Astrocyte of the cerebellum (primary cell): ENCODE measurements at regions not wholly inside any gene's neighbourhood (a gene's known extent, or its start where the extent isn't known, plus 50 kb on each side); places are given as distances from the start of the nearest gene placed in this dataset.
"Not testable (repeated sequence)": the region's sequence is repeated elsewhere in the genome, so short reads cannot be mapped to it uniquely, and the experiment has no call there.

Source experiments
- DNase-seq: peaks from one replicate; pipeline ENCODE4 v3.0.0-alpha.2; 2011; ENCODE audit warnings: low read depth
- H3K4me3 ChIP-seq: 2 replicates; pipeline ENCODE4 v1.5.1; 2011; ENCODE audit warnings: mild to moderate bottlenecking, low read depth, low read length, moderate library complexity
- in situ Hi-C: cut with HindIII; loops from 2 replicates; pipeline ENCODE4 v1.10.0; 2017; ENCODE audit warnings: low sequenced_read_pairs
- TF ChIP-seq, protein P1 (sequence below): IDR thresholded peaks from 2 replicates; pipeline ENCODE4 v1.5.1; 2012; ENCODE audit warnings: low read length, low read depth, moderate library complexity, mild to moderate bottlenecking; ENCODE audit errors: missing control alignments

DNA sequence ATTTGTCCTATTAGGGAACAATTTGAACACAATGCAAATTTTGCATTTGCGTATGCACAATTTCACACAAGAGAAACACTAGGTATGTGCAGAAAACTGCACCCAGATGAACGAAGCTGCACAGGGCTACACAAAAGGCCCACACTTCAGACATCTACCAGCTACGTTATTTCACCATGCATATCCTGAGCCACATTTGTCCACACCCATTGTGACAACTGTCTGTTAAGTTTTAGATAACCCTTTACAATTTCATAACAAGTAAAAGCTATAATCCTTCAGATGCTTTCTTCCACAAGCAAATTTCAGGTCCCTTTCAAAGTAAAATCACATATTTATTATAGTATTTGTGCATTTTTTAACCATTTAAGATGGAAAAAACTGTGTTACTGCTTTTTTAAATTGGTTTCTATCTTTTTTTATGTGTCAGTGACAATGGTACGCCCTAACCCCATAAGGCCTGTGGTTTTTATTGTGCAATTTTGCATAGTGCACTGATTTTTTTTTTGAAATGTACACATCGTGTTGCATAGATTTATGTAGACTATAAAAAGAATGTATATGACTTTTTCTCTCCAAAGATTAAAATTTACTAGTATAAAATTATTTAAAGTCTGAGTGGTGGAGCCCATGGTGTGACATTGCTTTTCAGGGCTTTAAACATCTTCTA lies 87.8 kb upstream of the BTG1 start:
- in situ Hi-C loops: no loop called here
- no peak for DNase-seq
- no peak overlapping the region for H3K4me3 ChIP-seq
- TF ChIP-seq, protein P1, sequence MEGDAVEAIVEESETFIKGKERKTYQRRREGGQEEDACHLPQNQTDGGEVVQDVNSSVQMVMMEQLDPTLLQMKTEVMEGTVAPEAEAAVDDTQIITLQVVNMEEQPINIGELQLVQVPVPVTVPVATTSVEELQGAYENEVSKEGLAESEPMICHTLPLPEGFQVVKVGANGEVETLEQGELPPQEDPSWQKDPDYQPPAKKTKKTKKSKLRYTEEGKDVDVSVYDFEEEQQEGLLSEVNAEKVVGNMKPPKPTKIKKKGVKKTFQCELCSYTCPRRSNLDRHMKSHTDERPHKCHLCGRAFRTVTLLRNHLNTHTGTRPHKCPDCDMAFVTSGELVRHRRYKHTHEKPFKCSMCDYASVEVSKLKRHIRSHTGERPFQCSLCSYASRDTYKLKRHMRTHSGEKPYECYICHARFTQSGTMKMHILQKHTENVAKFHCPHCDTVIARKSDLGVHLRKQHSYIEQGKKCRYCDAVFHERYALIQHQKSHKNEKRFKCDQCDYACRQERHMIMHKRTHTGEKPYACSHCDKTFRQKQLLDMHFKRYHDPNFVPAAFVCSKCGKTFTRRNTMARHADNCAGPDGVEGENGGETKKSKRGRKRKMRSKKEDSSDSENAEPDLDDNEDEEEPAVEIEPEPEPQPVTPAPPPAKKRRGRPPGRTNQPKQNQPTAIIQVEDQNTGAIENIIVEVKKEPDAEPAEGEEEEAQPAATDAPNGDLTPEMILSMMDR: no peak

DNA sequence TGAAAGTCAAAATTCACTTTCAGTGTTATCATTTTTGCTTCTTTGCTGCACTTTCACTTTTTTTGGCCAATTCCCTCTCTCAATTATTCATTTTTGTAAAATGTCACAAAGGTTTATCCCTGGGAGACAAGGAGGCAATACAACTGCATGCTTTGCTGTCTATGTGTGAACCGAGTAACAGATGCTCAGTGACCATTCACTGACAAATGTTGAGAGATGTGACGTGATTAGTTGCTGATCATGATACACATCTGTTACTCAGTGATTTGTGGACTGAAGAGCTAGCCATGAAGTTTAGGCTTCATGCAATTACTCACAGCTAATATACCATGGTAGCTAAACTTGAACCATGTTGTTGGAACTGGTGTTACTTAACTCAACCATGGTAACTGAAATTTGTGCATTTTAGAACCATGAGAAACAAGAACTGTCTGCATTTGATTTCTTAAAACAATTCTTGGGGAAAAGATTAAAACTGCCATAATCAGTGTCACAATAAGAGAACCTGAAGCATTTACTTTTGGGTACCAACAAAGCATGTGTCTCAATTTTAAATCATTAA lies 86.8 kb upstream of the BTG1 start:
- in situ Hi-C loops, H3K4me3 ChIP-seq, DNase-seq: not testable (repeated sequence)

DNA sequence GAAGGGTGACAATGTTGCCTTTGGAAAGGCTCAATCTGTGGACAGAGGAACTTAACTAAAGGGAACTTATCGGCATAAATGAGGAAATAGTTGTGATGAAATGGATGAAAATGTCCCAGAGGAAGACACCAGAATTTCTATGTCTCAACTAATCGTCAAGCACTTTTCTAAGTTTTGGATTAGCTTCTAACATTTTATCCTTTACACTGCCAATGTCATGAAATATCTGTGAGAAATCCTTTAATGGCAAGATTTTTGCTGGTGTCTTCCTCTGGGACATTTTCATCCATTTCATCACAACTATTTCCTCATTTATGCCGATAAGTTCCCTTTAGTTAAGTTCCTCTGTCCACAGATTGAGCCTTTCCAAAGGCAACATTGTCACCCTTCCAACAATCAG lies 86.3 kb upstream of the BTG1 start:
- DNase-seq, in situ Hi-C loops: not testable (repeated sequence)

DNA sequence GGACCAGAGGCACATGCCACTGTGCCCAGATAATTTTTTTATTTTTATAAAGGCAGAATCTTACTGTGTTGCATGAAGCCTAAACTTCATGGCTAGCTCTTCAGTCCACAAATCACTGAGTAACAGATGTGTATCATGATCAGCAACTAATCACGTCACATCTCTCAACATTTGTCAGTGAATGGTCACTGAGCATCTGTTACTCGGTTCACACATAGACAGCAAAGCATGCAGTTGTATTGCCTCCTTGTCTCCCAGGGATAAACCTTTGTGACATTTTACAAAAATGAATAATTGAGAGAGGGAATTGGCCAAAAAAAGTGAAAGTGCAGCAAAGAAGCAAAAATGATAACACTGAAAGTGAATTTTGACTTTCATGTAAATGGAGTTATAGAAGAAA lies 85.9 kb upstream of the BTG1 start:
- in situ Hi-C loops, DNase-seq, H3K4me3 ChIP-seq: not testable (repeated sequence)

More for the DNA sequence above, 86.3 kb upstream of the BTG1 start:
- H3K4me3 ChIP-seq: not testable (repeated sequence)

DNA sequence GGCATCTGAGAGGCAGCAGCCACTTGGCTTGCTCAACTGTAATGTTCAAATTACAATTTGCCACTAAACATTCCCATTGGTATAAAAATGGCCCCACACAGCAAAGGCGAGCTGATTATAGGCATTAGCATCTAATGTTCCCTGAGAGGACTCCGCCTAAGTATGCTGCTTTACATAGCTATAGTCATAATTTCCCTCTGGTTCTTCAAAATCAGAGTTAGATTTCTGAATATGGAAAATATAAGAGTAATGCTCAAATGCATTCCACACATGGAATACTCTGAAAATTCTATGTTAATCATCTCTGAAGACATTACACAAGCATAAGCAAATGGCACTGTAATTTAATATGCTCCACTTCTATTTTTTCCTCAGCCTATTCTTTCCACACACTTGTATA lies 83.7 kb upstream of the BTG1 start:
- H3K4me3 ChIP-seq: no peak overlapping the region
- no peak for DNase-seq
- TF ChIP-seq, protein P1: no peak
- in situ Hi-C loops: no loop called here

DNA sequence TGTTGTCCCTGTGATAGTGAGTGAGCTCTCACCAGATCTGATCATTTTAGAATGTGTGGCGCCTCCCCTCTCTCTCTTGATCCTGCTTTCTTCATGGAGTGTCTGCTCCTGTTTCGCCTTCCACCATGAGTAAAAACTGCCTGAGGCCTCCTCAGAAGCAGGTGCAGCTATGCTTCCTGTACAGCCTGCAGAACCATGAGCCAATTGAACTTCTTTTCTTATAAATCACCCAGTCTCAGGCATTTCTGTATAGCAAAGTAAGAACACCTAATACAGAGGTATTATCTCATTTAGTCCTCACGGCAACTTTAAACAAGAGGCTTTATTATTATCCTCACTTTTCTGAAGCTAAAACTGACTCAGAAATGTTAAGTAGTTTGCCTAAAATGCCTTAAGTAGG lies 81.3 kb upstream of the BTG1 start:
- DNase-seq: no peak
- in situ Hi-C loops: no loop called here
- TF ChIP-seq, protein P1: no peak
- H3K4me3 ChIP-seq: no peak overlapping the region

DNA sequence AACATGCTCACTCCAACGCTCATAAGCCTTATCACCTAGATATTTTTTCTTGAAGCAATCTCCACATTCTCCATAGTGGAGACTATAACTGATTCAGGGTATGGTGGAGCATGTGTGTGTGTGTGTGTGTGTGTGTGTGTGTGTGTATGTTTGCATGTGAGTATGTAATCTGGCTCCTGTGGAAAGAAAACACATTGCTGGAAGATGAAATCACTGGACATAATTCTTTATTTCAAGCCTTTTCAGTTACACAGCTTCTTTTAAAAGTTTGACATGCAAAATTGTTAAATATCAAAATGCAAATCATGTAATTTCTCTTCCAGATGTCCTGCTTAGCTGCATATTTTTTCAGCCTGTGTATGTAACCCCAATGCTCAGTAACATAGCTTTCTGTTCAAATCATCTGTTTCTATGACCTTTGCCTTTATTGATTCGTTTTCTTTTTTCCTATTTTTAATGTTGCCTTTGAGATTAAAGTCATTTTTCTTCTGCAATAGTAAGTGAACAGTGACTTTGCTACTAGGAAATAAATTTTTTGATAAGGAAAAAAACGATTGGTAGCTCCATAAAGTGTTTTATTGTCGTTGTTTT lies 80.5 kb upstream of the BTG1 start:
- DNase-seq: no peak
- in situ Hi-C loops: no loop called here
- no peak overlapping the region for H3K4me3 ChIP-seq
- TF ChIP-seq, protein P1: no peak

DNA sequence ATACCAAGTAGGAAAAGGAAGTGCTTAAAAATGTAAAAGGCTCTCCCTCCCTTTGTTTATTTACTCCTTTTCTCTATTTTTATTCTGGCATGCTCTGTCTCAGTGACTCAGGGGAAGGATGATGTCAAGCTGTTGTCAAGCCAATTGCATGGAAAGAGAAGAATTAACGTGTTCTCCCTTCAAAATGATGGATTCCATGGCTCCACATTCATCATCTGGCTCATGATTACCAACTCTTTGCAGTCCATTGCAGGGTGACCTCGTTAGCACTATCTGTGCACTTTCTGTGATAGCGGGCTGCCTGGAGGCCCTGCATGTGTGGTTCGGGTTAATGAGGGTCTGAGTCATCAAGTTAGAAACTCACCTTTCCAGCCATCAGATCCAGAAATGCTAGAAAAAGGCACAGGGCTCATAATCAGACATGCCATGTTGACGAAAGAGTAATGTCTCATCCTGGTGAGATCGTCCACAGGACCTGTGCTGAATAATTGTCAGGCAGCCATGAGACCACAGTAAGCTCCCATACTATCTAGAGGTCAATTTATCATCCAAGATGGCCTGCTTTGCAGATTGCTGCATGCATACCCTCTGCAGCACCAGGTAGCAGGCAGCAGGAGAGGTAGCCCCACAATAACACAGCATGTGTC lies 79.2 kb upstream of the BTG1 start:
- in situ Hi-C loops: no loop called here
- DNase-seq: peak; percentile 6
- TF ChIP-seq, protein P1: no peak

More for the DNA sequence above, 79.2 kb upstream of the BTG1 start:
- no peak overlapping the region for H3K4me3 ChIP-seq
